MCF 10A (cell line): ENCODE measurements at regions not wholly inside any gene's neighbourhood (a gene's known extent, or its start where the extent isn't known, plus 50 kb on each side); places are given as distances from the start of the nearest gene placed in this dataset.

Source experiments
- BruUV-seq: library from RNA; stranded (reverse); fragments of 400-500 nt; replicated peaks from 2 replicates; lab custom pipeline; 2021; lab: Mats Ljungman, UMichigan
- CTCF ChIA-PET: fragments of 300-600 bp; sonication (Branson Sonifier 250); formaldehyde crosslinking; extraction: SDS; loops from one replicate; lab custom pipeline; 2021; ENCODE audit warnings: antibody characterized with exemption, inconsistent platforms; lab: Yijun Ruan, JAX
- POLR2A ChIA-PET: fragments of 300-600, 350-650 bp; sonication (Branson Sonifier 250); formaldehyde crosslinking; extraction: SDS; loops from one replicate; lab custom pipeline; 2020; ENCODE audit warnings: antibody characterized with exemption, inconsistent platforms; lab: Yijun Ruan, JAX
- DNase-seq: peaks from one replicate; pipeline ENCODE4 v3.0.0-alpha.2; 2018; ENCODE audit not compliant: unreplicated experiment
- H3K27ac Mint-ChIP-seq: one replicate; pipeline ENCODE4 v1.8.0; 2022; ENCODE audit warnings: mild to moderate bottlenecking, low read depth, mixed read lengths; ENCODE audit not compliant: unreplicated experiment
- H3K27me3 Mint-ChIP-seq: one replicate; pipeline ENCODE4 v1.8.0; 2022; ENCODE audit warnings: mixed read lengths; ENCODE audit not compliant: insufficient read depth, unreplicated experiment
- H3K36me3 Mint-ChIP-seq: one replicate; pipeline ENCODE4 v1.8.0; 2022; ENCODE audit warnings: mild to moderate bottlenecking, moderate library complexity, mixed read lengths; ENCODE audit not compliant: insufficient read depth, unreplicated experiment
- H3K4me1 Mint-ChIP-seq: one replicate; pipeline ENCODE4 v1.8.0; 2022; ENCODE audit warnings: mixed read lengths; ENCODE audit not compliant: insufficient read depth, unreplicated experiment
- H3K4me3 Mint-ChIP-seq: one replicate; pipeline ENCODE4 v1.8.0; 2022; ENCODE audit warnings: mild to moderate bottlenecking, moderate library complexity, mixed read lengths; ENCODE audit not compliant: unreplicated experiment
- H3K9me3 Mint-ChIP-seq: one replicate; pipeline ENCODE4 v1.8.0; 2022; ENCODE audit warnings: mixed read lengths; ENCODE audit not compliant: unreplicated experiment
- intact Hi-C: fragments of 100-400 bp; cut with micrococcal nuclease; formaldehyde crosslinking; loops from 2 replicates; pipeline ENCODE4 v1.14.1; 2022
- TF ChIP-seq, protein P1 (sequence below): fragments of 200-600 bp; IDR thresholded peaks from one replicate; pipeline ENCODE4 v1.8.0; 2022; ENCODE audit warnings: antibody characterized with exemption, mild to moderate bottlenecking; ENCODE audit not compliant: unreplicated experiment

DNA sequence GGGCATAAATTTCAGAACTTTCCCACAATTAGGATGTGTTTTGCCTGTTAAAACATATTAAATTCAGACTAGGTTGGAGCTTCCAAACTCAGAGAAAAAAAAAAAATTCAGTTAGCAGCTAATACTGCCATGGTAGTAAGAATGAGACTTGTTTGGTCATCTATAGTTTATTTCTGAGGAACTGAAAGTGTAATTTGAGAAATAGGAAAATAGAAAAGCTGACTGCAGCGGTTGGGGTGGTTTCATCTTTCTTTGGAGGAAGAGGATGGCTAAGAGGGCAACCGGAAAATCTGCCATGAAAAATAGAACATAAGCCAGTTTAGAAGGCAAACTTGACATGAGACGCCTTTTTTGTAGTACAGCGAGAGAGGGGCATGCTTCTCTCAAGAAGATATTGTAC lies 371.2 kb upstream of the ROBO2 start:
- no peaks in the 10 kb centered on the region for H3K36me3 Mint-ChIP-seq
- DNase-seq, result no peak
- POLR2A ChIA-PET, result no interaction called here
- no peaks in the 10 kb centered on the region for H3K4me1 Mint-ChIP-seq
- peaks cover 63% of the 10 kb centered on the region for H3K27me3 Mint-ChIP-seq
- intact Hi-C loops, result no loop called here
- CTCF ChIA-PET, result interaction anchor here (0.6 kb wide), 3 partner anchors 74 to 1038 kb away, joined by 3 read pairs; no protein-coding TSS in a partner anchor
- no peak overlapping the region for H3K27ac Mint-ChIP-seq
- no TSS peak for BruUV-seq
- H3K9me3 Mint-ChIP-seq, result no peaks in the 10 kb centered on the region
- no peak overlapping the region for H3K4me3 Mint-ChIP-seq
- TF ChIP-seq, protein P1, sequence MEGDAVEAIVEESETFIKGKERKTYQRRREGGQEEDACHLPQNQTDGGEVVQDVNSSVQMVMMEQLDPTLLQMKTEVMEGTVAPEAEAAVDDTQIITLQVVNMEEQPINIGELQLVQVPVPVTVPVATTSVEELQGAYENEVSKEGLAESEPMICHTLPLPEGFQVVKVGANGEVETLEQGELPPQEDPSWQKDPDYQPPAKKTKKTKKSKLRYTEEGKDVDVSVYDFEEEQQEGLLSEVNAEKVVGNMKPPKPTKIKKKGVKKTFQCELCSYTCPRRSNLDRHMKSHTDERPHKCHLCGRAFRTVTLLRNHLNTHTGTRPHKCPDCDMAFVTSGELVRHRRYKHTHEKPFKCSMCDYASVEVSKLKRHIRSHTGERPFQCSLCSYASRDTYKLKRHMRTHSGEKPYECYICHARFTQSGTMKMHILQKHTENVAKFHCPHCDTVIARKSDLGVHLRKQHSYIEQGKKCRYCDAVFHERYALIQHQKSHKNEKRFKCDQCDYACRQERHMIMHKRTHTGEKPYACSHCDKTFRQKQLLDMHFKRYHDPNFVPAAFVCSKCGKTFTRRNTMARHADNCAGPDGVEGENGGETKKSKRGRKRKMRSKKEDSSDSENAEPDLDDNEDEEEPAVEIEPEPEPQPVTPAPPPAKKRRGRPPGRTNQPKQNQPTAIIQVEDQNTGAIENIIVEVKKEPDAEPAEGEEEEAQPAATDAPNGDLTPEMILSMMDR, result no peak

DNA sequence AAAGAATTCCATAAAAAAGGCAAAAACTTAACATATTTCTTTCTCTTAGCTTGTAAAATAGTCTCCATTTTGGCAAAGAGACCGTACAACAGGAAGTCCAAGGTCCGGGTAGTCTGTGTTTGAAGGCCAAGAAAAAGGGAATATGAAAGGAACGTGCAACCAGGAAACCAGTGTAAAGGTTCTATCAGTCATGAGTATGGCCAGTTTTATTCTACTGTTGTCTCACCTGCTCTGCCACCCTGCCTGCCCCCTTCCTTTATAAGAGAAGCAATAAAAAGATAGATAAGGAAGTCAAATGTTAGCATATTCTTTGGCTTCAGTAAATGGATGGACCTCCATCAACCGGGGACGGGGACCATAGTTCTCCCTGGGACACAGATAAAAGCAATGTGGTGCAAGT lies 370.6 kb upstream of the ROBO2 start:
- no peak overlapping the region for H3K27ac Mint-ChIP-seq
- POLR2A ChIA-PET, result no interaction called here
- no peaks in the 10 kb centered on the region for H3K4me1 Mint-ChIP-seq
- no TSS peak for BruUV-seq
- intact Hi-C loops, result no loop called here
- H3K36me3 Mint-ChIP-seq, result no peaks in the 10 kb centered on the region
- peaks cover 63% of the 10 kb centered on the region for H3K27me3 Mint-ChIP-seq
- no peaks in the 10 kb centered on the region for H3K9me3 Mint-ChIP-seq
- no peak overlapping the region for H3K4me3 Mint-ChIP-seq
- TF ChIP-seq, protein P1, result no peak
- CTCF ChIA-PET, result interaction anchor here (0.6 kb wide), 3 partner anchors 75 to 1038 kb away, joined by 3 read pairs; no protein-coding TSS in a partner anchor
- DNase-seq, result no peak

DNA sequence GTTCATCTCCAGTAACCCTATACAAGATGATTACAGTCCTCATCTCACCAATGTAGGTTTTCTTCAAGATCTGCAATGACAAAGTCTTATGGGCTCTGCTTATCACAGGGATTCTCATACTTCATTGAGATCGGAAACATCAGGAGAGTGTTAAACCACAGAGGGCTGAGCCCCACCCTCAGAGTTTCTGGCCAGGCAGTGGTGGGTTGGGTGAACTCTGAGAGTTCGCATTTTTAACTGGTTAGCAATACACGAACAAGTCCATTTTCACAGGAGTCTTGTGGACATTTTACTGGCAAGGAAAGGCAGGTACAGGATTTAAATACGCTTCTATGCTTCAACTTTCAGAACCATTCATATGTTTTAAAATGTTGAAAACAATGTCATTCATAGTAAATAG lies 366.7 kb upstream of the ROBO2 start:
- Mint-ChIP-seq H3K4me1 (no peaks in the 10 kb centered on the region), H3K36me3 (no peaks in the 10 kb centered on the region), H3K27me3 (peaks cover 79% of the 10 kb centered on the region), H3K9me3 (no peaks in the 10 kb centered on the region), H3K4me3 (no peak overlapping the region), H3K27ac (no peak overlapping the region)
- POLR2A ChIA-PET, result no interaction called here
- TF ChIP-seq, protein P1, result no peak
- CTCF ChIA-PET, result interaction anchor here (0.6 to 0.7 kb wide), 2 partner anchors 72 to 79 kb away, joined by 3 read pairs; no protein-coding TSS in a partner anchor
- intact Hi-C loops, result no loop called here
- DNase-seq, result no peak
- BruUV-seq, result no TSS peak

DNA sequence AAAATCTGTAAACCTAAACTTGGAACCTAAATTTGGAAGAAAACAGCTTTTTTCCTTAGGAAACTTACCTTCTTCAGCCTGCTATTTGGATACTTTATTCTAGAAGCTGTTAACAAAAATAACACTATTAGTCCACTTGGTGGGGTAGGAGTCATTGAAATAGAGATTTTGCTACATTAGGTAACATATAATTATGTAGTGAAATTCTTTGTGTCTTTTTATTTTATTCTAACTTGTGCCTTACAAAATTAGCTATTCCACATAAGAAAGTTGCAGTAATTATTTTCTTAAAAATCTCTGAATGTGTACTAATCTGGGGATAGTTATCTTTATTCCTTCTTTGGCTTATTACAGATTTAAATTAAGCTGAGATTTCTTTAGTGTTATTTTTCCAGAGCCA lies 360.4 kb upstream of the ROBO2 start:
- H3K4me3 Mint-ChIP-seq, result no peak overlapping the region
- POLR2A ChIA-PET, result no interaction called here
- H3K4me1 Mint-ChIP-seq, result no peaks in the 10 kb centered on the region
- DNase-seq, result no peak
- intact Hi-C loops, result no loop called here
- CTCF ChIA-PET, result interaction anchor here (0.8 kb wide), 2 partner anchors 36 to 642 kb away, joined by 3 to 4 read pairs; no protein-coding TSS in a partner anchor
- no TSS peak for BruUV-seq
- no peak overlapping the region for H3K27ac Mint-ChIP-seq
- TF ChIP-seq, protein P1, result no peak
- H3K27me3 Mint-ChIP-seq, result peaks cover 70% of the 10 kb centered on the region
- no peaks in the 10 kb centered on the region for H3K36me3 Mint-ChIP-seq
- no peaks in the 10 kb centered on the region for H3K9me3 Mint-ChIP-seq
